ENCODE measurements at regions not wholly inside any gene's neighbourhood (a gene's known extent, or its start where the extent isn't known, plus 50 kb on each side); places are given as distances from the start of the nearest gene placed in this dataset.
A peak's percentile ranks its signal among the peaks of the same experiment; 100 is the strongest.

- no peak for DNase-seq (ENCODE audit: low read depth, low spot score)
- POLR2A ChIA-PET = interaction anchor here (0.7 kb wide), 1 partner anchor 94 kb away, joined by 4 read pairs; no protein-coding TSS in a partner anchor
- CTCF ChIA-PET = no interaction called here
- H3K9me3 ChIP-seq (ENCODE audit: control insufficient read depth, insufficient read depth, low read depth, low read length) = no peaks in the 10 kb centered on the region
- TF ChIP-seq SIN3A (IDR thresholded peaks at IDR 0.05; ENCODE audit: borderline replicate concordance, insufficient read depth, low read depth, low read length) = no peak
- TF ChIP-seq REST (IDR thresholded peaks at IDR 0.05; ENCODE audit: insufficient read depth in 1 of 2, low read depth in 2 of 2, low read length in 1 of 2) = no peak
- no peak for TF ChIP-seq POLR2AphosphoS5 (IDR thresholded peaks at IDR 0.05; ENCODE audit: low read depth, low read length)
- no peak for ATAC-seq
- TSS peak; percentile 45 for BruUV-seq (replicated peaks)
- intact Hi-C loops (cut with micrococcal nuclease; ENCODE audit: unreplicated experiment) = loop anchor here (5.0 kb wide), 1 partner anchor 44 kb away; no protein-coding TSS in a partner anchor
- peak overlapping the region; percentile 100 for H3K27ac ChIP-seq (ENCODE audit: low read length)
- H3K27me3 ChIP-seq (ENCODE audit: control insufficient read depth, insufficient read depth, low read length) = no peaks in the 10 kb centered on the region
- no peaks in the 10 kb centered on the region; the same call in 1 of the 2 replicates for H3K36me3 ChIP-seq (ENCODE audit: control insufficient read depth, insufficient read depth, low read length)
- in situ Hi-C loops (cut with HindIII; ENCODE audit: low pct_unique_long_range_greater_than_20kb, low sequenced_read_pairs) = no loop called here
- H3K4me1 ChIP-seq (ENCODE audit: control insufficient read depth, insufficient read depth, low read length) = peaks cover 62% of the 10 kb centered on the region
- H3K4me3 ChIP-seq (ENCODE audit: low read depth in 2 of 2, low read length in 2 of 2) = peak overlapping the region; percentile 42 to 58
These were observed 79.7 kb upstream of the WNT7B start for GRCh38 chr22:46056546-46057245.

- in situ Hi-C loops (cut with HindIII; ENCODE audit: low pct_unique_long_range_greater_than_20kb, low sequenced_read_pairs) = no loop called here
- peak overlapping the region; percentile 24 to 58 for H3K4me3 ChIP-seq (ENCODE audit: low read depth in 2 of 2, low read length in 2 of 2)
- DNase-seq (ENCODE audit: low read depth, low spot score) (no peak), ATAC-seq (no peak)
- H3K4me1 ChIP-seq (ENCODE audit: control insufficient read depth, insufficient read depth, low read length) = peaks cover 61% of the 10 kb centered on the region
- no peaks in the 10 kb centered on the region; the same call in 1 of the 2 replicates for H3K36me3 ChIP-seq (ENCODE audit: control insufficient read depth, insufficient read depth, low read length)
- BruUV-seq (replicated peaks) = TSS peak; percentile 96
- H3K27me3 ChIP-seq (ENCODE audit: control insufficient read depth, insufficient read depth, low read length) = no peaks in the 10 kb centered on the region
- intact Hi-C loops (cut with micrococcal nuclease; ENCODE audit: unreplicated experiment) = loop anchor here (5.0 kb wide), 1 partner anchor 45 kb away; no protein-coding TSS in a partner anchor
- TF ChIP-seq CTCF (IDR thresholded peaks at IDR 0.05) (no peak), TCF7L2 (IDR thresholded peaks at IDR 0.05; ENCODE audit: low read depth, low read length) (no peak), SIN3A (IDR thresholded peaks at IDR 0.05; ENCODE audit: borderline replicate concordance, insufficient read depth, low read depth, low read length) (no peak), REST (IDR thresholded peaks at IDR 0.05; ENCODE audit: insufficient read depth in 1 of 2, low read depth in 2 of 2, low read length in 1 of 2) (no peak), POLR2AphosphoS5 (IDR thresholded peaks at IDR 0.05; ENCODE audit: low read depth, low read length) (no peak)
- no peaks in the 10 kb centered on the region for H3K9me3 ChIP-seq (ENCODE audit: control insufficient read depth, insufficient read depth, low read depth, low read length)
- H3K27ac ChIP-seq (ENCODE audit: low read length) = peak overlapping the region; percentile 100
- POLR2A ChIA-PET = interaction anchor here (0.7 kb wide), 1 partner anchor 95 kb away, joined by 4 read pairs; no protein-coding TSS in a partner anchor
- CTCF ChIA-PET = no interaction called here
These were observed 80.5 kb upstream of the WNT7B start for GRCh38 chr22:46057246-46058090.

Measured in Panc1 (cell line).